ENCODE measurements at regions not wholly inside any gene's neighbourhood (a gene's known extent, or its start where the extent isn't known, plus 50 kb on each side); places are given as distances from the start of the nearest gene placed in this dataset.

- TF ChIP-seq CTCF (IDR thresholded peaks at IDR 0.05; ENCODE audit: extremely low read depth in 1 of 2, insufficient read depth in 1 of 2, low read depth in 1 of 2, low read length in 2 of 2) (no peak), POLR2AphosphoS5 (IDR thresholded peaks at IDR 0.05; ENCODE audit: insufficient read depth, low read depth, low read length) (no peak), POLR2A (IDR thresholded peaks at IDR 0.05; ENCODE audit: low read depth, low read length) (no peak)
These were observed 89.8 kb downstream of the ERMARD start for GRCh38 chr6:169841251-169841650.
